Fibroblast of skin of abdomen (primary cell): ENCODE measurements at regions not wholly inside any gene's neighbourhood (a gene's known extent, or its start where the extent isn't known, plus 50 kb on each side); places are given as distances from the start of the nearest gene placed in this dataset.
"Not testable (repeated sequence)": the region's sequence is repeated elsewhere in the genome, so short reads cannot be mapped to it uniquely, and the experiment has no call there.

Source experiments
- DNase-seq: peaks from one replicate; pipeline ENCODE4 v3.0.0-alpha.2; 2013

DNA sequence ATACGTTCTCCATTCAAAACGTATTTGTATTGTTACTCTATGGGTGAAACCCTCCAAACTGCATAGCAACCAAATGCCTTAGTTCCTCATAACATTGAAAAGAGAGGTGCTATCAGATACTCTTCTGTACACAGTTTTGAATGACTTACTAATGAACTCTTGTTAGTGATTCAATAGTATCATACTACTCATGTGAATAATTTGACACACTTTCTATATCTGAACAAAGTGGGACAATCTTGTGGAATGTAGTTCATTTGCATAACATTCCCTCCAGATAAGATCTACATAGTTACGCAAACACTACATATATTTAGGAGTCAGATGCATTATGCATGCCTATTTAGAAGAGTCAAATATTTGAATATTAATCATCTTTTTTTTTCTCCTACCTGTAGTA, 232.0 kb upstream of the NRXN1 start:
- no peak for DNase-seq

DNA sequence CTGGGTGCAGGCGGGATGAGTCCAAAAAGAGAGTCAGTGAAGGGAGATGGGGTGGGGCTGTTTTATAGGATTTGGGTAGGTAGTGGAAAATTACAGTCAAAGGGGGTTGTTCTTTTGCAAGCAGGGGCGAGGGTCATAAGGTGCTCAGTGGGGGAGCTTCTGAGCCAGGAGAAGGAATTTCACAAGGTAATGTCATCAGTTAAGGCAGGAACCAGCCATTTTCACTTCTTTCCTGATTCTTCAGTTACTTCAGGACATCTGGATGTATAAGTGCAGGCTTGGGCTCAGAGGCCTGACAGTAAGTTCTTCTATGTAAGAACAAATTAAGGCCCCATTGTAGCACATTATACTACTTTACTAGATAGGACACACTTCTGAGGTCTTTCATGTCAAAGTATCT, 231.2 kb upstream of the NRXN1 start:
- not testable (repeated sequence) for DNase-seq

GRCh38 chr2:51258301-51258700, 226.4 kb upstream of the NRXN1 start:
- DNase-seq: no peak

DNA sequence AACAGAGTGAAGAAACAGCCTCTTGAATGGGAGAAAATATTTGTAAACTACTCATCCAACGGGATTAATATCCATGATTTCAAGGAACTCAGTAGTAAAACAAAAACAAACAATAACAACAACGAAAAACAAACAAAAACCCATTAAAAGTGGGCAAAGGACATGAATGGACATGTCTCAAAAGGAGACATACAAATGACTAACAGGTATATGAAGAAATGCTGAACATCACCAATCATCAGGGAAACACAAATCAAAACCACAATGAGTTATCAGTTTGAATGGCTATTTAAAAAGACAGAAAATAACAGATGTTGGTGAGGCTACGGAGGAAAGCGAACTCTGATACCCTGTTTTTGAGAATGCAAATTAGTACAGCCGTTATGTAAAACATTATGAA, 224.8 kb upstream of the NRXN1 start:
- DNase-seq: no peak

DNA sequence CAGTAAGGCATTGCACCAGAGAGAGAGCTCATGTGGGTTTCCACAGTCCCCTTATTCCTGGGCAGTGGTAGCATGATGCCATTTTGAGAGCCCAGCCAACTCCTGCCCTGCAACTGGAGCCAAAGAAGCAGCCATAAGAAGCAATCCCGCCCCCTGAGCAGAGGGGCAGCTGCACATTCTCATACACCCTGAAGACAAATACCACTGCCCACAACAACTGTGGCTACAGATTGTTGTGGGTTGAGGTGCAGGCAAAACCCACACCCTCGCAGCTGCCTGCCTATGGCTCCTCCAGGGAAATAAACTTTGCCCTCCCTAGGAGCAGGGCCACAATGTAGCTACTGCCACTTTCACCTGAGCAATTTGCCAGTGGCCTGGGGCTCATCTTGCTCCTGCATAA, 219.4 kb upstream of the NRXN1 start:
- no peak for DNase-seq

DNA sequence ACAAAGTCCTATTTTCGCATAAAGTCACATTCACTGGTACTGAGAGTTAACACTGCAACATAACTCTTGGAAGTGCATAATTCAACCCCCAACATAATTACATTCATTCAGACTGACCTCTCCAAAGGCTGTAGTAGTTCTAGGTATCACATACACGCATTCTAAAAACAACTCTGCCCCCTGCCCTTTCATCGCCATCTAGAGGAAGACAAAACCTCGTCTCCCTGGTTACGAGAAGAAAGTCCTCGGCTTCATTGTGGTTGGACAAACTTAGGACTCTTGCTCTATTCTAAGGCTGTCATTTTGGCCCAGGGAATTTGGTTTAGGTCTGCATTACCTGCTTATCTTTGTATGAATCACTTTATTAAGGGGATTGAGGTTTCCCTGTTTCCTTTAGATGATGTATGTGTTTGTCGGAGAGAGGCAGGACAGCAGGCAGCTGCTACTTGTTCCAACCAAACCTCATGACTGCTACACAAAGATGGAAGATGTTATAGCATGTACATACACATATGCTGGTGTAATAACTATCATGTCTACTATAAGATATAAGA, 215.4 kb upstream of the NRXN1 start:
- DNase-seq: no peak

DNA sequence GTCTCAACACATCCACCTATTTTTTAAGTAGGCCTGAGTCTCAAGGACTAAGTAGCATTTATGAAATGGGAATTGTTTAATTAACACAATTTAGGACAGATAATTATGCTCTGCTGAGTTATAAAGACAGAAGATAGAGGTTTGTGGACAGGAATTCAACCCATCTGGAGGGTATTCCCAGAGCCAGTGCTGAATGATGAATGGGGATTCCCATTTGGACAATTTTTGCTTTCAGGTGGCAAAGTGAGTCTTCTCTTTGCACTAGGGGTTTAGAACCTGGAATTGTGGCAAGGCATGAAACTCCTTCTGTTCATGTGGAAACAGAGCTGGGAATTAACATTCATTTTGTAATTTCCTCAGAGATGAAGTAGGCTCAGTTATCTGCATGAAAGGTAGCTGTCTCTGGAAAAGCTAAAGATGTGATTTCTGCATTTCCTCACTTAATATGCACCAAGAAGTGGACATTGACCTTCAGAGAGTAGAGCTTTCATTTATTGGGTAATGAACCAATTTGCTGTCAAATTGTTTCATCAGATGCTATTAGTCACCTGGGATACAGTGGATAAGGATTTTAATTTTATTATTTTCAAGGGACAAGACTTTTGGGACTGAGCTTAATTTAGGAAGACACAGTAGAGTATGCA, 212.1 kb upstream of the NRXN1 start:
- DNase-seq: no peak

DNA sequence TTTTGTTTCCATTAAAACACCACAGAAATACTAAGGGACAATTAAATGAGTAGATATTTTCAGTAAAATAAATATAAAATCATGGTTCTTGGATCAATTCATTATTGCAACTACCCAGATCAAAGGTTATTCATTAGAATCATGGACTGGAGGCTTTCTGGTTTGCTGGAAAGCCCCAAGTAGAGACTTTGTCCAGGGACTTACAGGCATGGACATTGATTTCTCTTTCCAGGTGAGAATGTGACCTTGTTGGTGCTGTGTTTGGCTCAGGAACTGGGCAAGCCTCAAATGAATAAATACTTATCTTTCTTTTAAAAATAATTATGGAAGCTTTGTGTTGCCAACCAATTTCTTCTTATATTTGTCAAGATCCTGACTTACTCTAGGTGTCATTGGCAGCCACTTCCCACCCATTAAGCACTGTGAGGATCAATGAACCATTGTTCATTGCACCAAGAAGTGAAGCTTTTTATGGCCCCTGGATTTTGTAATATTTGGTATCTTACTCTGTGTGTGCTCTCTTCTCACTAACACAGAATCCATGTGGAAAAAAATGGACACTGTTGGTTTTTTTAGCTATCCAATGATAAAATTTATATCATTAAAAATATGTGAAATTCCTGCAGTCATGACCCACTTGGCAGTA, 205.8 kb upstream of the NRXN1 start:
- DNase-seq: no peak

GRCh38 chr2:51232027-51232426, 200.1 kb upstream of the NRXN1 start:
- DNase-seq: no peak

GRCh38 chr2:51231071-51231470, 199.1 kb upstream of the NRXN1 start:
- DNase-seq: no peak

GRCh38 chr2:51225377-51225776, 193.4 kb upstream of the NRXN1 start:
- no peak for DNase-seq

DNA sequence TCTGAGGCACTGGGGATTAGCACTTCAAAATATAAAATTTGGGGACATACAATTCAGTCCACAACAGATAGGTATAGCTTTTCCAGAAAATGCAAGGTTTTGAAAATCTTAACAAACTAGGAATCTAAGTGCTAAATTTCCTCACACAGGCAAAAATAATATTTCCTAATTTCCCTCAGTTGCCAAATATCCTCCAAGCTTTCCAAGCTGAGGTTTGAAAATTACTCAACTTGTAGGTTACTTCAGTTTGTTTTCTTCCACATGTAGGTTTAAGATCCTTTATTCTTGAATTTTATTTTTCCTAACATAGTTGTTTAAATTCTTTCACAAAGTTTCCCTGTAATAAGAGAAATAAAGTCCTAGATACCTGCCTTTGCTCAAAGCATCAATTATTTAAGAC, 192.9 kb upstream of the NRXN1 start:
- DNase-seq: no peak

DNA sequence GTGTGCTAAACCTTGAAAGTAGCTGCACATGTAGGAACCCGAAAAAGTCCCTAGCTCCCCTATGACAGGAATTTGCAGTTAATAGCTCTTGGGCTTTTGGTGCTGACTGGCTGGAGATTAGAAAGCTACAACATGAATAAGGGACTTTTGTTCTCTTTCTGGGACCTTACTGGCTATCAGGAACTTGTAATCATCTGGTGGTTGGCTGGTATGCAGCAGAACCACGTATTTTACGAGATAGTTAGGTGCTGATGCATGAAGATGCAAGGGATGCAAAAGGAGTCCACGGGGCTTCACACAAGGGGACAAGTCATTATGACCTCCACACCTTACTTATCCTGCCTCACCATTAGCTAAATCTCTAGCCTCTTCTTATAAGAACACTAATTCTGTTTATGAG, 190.2 kb upstream of the NRXN1 start:
- DNase-seq: no peak

DNA sequence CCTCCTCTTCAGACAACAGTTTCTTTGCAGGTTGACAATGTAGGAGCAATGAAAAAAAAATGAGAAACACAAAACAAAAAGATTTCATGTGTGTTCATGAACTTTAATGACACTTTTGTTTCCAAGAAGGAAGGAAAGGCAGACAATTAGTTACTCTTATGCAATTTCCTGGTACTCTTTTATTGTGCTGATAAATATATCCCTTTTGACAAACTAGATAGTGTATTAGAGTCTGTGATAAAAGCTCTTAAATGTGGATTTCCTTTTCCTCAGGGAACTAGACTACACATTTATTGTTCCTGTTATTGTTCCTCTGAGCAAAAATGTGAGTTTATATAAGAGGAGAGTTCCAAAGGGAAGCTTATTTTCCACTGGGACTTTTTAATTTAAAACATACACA, 188.7 kb upstream of the NRXN1 start:
- no peak for DNase-seq

DNA sequence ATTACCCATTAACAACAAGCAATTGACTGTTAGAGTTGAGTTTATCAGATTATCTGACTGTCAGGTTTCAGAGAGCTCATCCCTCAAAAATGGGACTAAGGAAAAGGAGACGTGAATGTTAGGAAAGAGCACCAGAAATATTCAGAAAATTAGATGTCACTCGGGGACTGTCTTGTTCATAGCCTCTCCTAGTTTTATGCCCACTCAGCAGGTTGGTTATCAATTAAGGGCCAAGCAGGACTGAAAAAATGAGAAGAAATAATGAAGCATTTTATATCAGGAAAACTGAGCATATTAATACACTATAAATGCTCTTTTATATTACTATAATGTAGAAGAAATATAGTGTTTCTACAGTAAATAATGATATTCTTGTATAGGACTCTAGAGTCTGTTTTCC, 188.1 kb upstream of the NRXN1 start:
- no peak for DNase-seq

DNA sequence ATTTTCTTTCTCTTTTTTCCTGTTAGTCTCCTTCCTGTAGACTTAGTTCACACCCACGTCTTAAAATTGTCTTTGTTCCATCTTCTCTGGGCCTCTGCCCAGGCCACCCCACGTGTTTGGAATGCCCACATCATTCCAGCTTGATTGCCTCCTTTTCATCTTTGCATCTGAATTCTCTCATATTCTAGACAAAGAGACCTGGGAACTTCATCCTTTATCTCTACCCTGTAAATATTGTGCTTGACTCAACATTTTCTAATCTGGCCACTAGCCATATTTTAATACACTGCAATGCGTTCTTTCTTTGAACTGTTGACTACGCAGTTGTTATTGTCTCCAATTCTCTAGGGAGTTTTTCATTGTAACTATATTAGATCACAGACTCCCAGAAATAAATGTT, 187.5 kb upstream of the NRXN1 start:
- DNase-seq: peak; percentile 28

DNA sequence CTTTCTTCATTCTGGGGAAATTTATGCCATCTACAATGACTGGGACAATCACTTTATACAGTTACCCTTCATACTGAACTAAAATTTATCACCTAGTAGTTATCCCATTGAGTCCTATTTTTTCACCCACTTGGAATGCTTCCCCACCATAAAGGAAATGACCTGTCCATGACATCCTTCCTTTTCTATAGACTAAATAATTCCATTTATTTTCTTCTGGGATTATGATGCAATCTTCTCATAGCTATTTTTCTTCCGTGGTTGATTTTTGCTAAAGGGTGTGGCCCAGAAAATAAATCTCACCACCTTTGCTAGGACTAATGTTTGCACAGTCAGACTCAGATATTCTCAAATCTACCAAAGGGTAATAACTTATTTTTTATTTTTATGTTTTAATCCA, 186.1 kb upstream of the NRXN1 start:
- peak; percentile 8 for DNase-seq

GRCh38 chr2:51213826-51214225, 181.9 kb upstream of the NRXN1 start:
- DNase-seq: no peak

- no peak for DNase-seq
Measured at GRCh38 chr2:51212374-51212773, 180.4 kb upstream of the NRXN1 start.

GRCh38 chr2:51208521-51208920, 176.6 kb upstream of the NRXN1 start:
- DNase-seq: no peak

DNA sequence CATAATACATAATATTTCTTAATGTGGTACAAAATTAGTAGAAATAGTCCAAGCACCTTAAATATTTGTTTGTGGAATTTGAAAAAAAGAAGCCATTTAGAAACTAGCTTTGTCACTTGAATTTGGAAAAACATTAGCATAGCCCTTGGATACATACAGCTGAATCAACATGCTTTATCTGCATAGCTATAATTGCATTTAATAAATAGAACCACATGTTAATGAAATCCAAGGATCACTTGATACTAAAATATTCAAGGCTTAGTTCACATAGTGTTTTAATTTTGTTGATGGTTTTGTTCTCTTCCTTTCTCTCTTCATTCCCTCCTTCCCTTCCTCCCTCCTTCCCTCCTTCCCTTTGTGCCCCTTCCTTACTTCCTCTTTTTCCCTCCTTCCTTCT, 169.4 kb upstream of the NRXN1 start:
- DNase-seq: no peak

DNA sequence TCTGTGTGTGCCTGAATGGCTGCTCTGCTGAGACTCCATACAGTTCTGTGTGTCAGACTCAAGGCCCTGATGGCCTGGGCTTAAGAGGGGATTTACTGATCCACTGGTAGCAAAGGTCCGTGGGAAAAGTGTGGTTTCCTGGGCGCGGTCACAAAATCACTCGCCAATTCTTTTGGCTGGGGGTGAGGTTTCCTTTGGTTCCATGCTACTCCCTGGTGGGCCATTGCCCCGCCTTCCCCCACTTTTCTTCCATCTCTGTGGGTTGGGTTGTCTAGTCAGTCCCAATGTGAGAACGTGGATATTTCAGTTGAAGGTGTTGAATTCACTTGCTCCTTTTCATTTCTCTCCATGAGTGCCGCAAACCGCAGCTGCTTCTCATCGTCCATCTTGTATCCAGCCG, 162.7 kb upstream of the NRXN1 start:
- no peak for DNase-seq

DNA sequence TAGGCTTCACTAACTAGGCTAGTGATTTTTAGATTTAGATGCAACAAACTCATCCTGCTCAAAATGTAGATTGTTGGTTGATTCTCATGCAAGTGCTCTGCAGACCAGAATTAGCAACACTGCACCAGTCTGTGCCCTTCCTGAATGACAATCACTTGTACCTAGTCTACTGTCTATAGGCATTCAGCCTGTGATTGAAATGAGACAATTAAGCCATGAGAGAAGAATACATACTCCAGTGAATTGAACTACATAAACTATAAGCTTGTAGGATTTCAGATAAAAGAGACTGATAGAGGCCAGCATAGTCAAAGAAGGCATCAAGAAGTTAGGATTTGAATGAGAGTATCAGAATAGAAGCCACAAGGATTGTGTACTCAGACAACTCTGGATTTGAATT, 138.3 kb upstream of the NRXN1 start:
- DNase-seq: no peak

DNA sequence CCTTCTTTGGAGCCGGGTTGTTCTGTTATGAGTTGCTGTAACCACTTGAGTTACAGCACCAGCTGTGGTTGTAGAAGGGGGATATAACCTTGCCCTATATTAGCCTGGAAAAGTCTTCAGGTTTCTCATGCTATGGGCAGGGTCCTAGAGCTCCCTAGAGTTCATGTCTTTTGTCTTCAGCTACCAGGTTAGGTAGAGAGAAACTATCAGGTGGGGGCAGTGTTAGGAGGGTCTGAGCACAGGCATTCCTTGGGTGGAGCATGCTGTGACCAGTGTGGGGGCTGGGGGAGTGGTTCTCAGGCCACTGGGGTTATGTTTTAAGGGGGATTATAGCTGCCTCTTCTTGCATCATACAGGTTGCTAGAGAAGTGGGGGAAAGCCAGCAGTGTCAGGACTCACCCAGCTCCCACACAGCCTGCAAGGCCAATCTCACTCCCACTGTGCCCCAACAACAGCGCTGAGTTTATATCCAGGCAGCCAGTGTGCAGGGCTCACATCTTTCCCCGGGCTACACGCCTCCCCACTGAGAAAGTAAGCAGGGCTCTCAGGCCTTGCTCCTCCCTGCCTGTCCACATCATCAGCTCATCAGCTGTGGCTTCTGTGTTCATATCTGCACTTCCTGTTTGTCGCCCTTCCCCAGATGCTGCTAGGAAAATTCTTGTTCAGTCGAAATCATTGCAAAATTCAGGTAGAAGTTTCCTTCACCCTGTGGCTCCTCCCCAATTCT, 133.8 kb upstream of the NRXN1 start:
- DNase-seq: peak; percentile 4
